Neural cell (in vitro differentiated cells): ENCODE measurements at regions not wholly inside any gene's neighbourhood (a gene's known extent, or its start where the extent isn't known, plus 50 kb on each side); places are given as distances from the start of the nearest gene placed in this dataset.

Experiments used
- H2AFZ ChIP-seq: fragments of 200-600, 300-800 bp; sonication (generic), shearing (Covaris generic); 2 replicates; pipeline ENCODE4 v1.6.0; 2014; ENCODE audit warnings: low read depth, mild to moderate bottlenecking, antibody characterized with exemption, low read length, moderate library complexity
- H3F3A ChIP-seq: fragments of 200-600 bp; shearing (Covaris generic); 2 replicates; pipeline ENCODE4 v1.6.1; 2016; ENCODE audit warnings: mild to moderate bottlenecking, moderate library complexity, mixed read lengths, antibody characterized with exemption, low read length; ENCODE audit not compliant: insufficient read depth, poor library complexity, severe bottlenecking
- H3K27ac ChIP-seq: fragments of 200-600, 300-800 bp; sonication (generic), shearing (Covaris generic); 2 replicates; pipeline ENCODE4 v1.5.1; 2014; ENCODE audit warnings: mild to moderate bottlenecking, low read length, moderate library complexity
- H3K27me3 ChIP-seq: fragments of 300-800, 200-600 bp; sonication (generic), shearing (Covaris generic); 2 replicates; pipeline ENCODE4 v1.6.0; 2014; ENCODE audit warnings: mild to moderate bottlenecking, low read depth, low read length, moderate library complexity; ENCODE audit not compliant: insufficient read depth
- H3K36me3 ChIP-seq: fragments of 300-800, 200-600 bp; sonication (generic), shearing (Covaris generic); 2 replicates; pipeline ENCODE4 v1.5.1; 2014; ENCODE audit warnings: mild to moderate bottlenecking, antibody characterized with exemption, low read length, moderate library complexity; ENCODE audit not compliant: insufficient read depth
- H3K4me2 ChIP-seq: fragments of 300-800, 200-600 bp; sonication (generic), shearing (Covaris generic); 2 replicates; pipeline ENCODE4 v1.6.0; 2014; ENCODE audit warnings: mild to moderate bottlenecking, low read length
- H3K4me3 ChIP-seq: fragments of 300-800, 200-600 bp; sonication (generic), shearing (Covaris generic); 2 replicates; pipeline ENCODE4 v1.5.1; 2014; ENCODE audit warnings: mild to moderate bottlenecking, low read length, moderate library complexity
- H3K79me2 ChIP-seq: fragments of 200-600 bp; shearing (Covaris generic); replicated peaks from 2 replicates; pipeline ENCODE4 v1.6.0; 2014; ENCODE audit warnings: mild to moderate bottlenecking, low read length, moderate library complexity; ENCODE audit not compliant: insufficient read depth
- H3K9ac ChIP-seq: fragments of 300-800, 200-600 bp; sonication (generic), shearing (Covaris generic); 2 replicates; pipeline ENCODE4 v1.6.1; 2016; ENCODE audit warnings: mild to moderate bottlenecking, low read length, mixed read lengths
- H3K9me2 ChIP-seq: fragments of 200-600 bp; shearing (Covaris generic); 2 replicates; pipeline ENCODE4 v1.6.1; 2016; ENCODE audit warnings: mild to moderate bottlenecking, low read length, mixed read lengths; ENCODE audit not compliant: insufficient read depth
- H3K9me3 ChIP-seq: fragments of 200-600, 300-800 bp; sonication (generic), shearing (Covaris generic); 2 replicates; pipeline ENCODE4 v1.6.1; 2016; ENCODE audit warnings: mild to moderate bottlenecking, mixed run types, low read length, moderate library complexity, mixed read lengths
- H4K20me1 ChIP-seq: fragments of 200-600 bp; shearing (Covaris generic); 2 replicates; pipeline ENCODE4 v1.6.1; 2016; ENCODE audit warnings: mild to moderate bottlenecking, mixed run types; ENCODE audit not compliant: insufficient read depth
- EP300 ChIP-seq: fragments of 450-650 bp; conservative IDR thresholded peaks from 2 replicates; pipeline ENCODE4 v1.6.1; 2014; ENCODE audit warnings: antibody characterized with exemption, mild to moderate bottlenecking, moderate library complexity; ENCODE audit not compliant: poor library complexity, severe bottlenecking
- EZH2 ChIP-seq: fragments of 200-600, 300-800 bp; shearing (Covaris generic), sonication (generic); IDR thresholded peaks from 2 replicates; pipeline ENCODE4 v1.6.1; 2014; ENCODE audit warnings: antibody characterized with exemption, low read length, borderline replicate concordance, mild to moderate bottlenecking; ENCODE audit not compliant: insufficient read depth, poor library complexity, severe bottlenecking
- MXI1 ChIP-seq: fragments of 450-650 bp; conservative IDR thresholded peaks from 2 replicates; pipeline ENCODE4 v1.6.1; 2014; ENCODE audit warnings: antibody characterized with exemption, mild to moderate bottlenecking; ENCODE audit not compliant: poor library complexity, severe bottlenecking
- POLR2AphosphoS5 ChIP-seq: IDR thresholded peaks from 2 replicates; pipeline ENCODE4 v1.6.1; 2012
- RAD21 ChIP-seq: fragments of 450-650 bp; conservative IDR thresholded peaks from 2 replicates; pipeline ENCODE4 v1.6.1; 2014; ENCODE audit warnings: antibody characterized with exemption, mild to moderate bottlenecking, moderate library complexity
- SMC3 ChIP-seq: fragments of 450-650 bp; conservative IDR thresholded peaks from 2 replicates; pipeline ENCODE4 v1.6.1; 2014; ENCODE audit warnings: antibody characterized with exemption, mild to moderate bottlenecking, moderate library complexity; ENCODE audit not compliant: poor library complexity
- TAF1 ChIP-seq: IDR thresholded peaks from 2 replicates; pipeline ENCODE4 v1.6.1; 2012; ENCODE audit warnings: low read depth
- TF ChIP-seq, protein P1 (sequence below): fragments of 450-650 bp; IDR thresholded peaks from 2 replicates; pipeline ENCODE4 v1.5.1; 2014; ENCODE audit warnings: antibody characterized with exemption, mild to moderate bottlenecking, moderate library complexity; ENCODE audit not compliant: poor library complexity, severe bottlenecking
- TF ChIP-seq, protein P2 (sequence below): IDR thresholded peaks from 2 replicates; pipeline ENCODE4 v1.6.1; 2012; ENCODE audit warnings: borderline replicate concordance

DNA sequence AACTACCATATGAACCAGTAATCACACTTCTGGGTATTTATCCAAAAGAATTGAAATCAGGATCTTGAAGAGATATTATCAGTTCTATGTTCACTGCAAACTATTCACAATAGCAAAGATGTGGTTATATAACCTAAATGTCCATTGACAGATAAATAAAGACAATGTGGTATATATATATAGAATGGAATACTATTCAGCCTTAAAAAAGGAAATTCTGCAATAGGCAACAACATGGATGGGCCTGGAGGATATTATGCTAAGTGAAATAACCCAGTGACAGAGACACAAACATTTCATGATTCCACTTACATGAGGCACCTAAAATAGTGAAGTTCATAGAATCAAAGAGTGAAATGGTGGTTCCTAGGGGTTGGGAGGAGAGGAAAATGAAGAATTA, 90.6 kb upstream of the CDK1 start:
- Histone ChIP-seq H3K9me2 (no peaks in the 10 kb centered on the region), H3K4me3 (no peak overlapping the region), H3K9me3 (no peaks in the 10 kb centered on the region), H3K27ac (no peak overlapping the region), H3K79me2 (no peaks in the 10 kb centered on the region), H3K9ac (no peak overlapping the region), H3K36me3 (no peaks in the 10 kb centered on the region), H4K20me1 (no peaks in the 10 kb centered on the region), H2AFZ (no peak overlapping the region), H3K27me3 (no peaks in the 10 kb centered on the region), H3K4me2 (no peak overlapping the region), H3F3A (no peaks in the 10 kb centered on the region)
- no peak for TF ChIP-seq TAF1

DNA sequence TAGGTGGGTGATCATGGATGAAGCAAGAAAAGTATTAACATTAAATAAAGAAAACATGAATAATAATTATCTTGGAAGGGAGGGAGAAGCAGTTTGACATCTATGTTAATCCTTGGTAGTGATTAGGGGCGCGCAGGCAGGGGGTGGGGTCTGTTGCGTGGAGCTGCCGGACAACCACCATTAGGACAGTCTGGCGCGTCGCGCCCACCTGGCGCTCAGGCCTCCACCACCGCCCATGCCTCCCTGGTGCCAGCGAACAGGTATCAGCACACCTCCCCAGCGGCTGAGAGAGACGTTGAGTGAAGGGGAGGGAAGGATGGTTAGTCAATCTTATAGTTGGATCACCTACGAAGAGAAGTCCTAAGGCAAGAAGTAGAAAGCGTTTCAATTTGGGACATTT, 94.2 kb upstream of the CDK1 start:
- Histone ChIP-seq H3K27ac (no peak overlapping the region), H3K79me2 (no peaks in the 10 kb centered on the region), H3K4me3 (no peak overlapping the region), H3K4me2 (no peak overlapping the region), H4K20me1 (no peaks in the 10 kb centered on the region), H3F3A (no peaks in the 10 kb centered on the region), H3K9ac (no peak overlapping the region), H3K9me3 (no peaks in the 10 kb centered on the region), H3K36me3 (no peaks in the 10 kb centered on the region), H3K9me2 (no peaks in the 10 kb centered on the region), H3K27me3 (no peaks in the 10 kb centered on the region), H2AFZ (no peak overlapping the region)
- TF ChIP-seq SMC3 (no peak), POLR2AphosphoS5 (no peak), MXI1 (no peak), TAF1 (no peak), RAD21 (no peak), EP300 (no peak), EZH2 (no peak)
- TF ChIP-seq, protein P1, sequence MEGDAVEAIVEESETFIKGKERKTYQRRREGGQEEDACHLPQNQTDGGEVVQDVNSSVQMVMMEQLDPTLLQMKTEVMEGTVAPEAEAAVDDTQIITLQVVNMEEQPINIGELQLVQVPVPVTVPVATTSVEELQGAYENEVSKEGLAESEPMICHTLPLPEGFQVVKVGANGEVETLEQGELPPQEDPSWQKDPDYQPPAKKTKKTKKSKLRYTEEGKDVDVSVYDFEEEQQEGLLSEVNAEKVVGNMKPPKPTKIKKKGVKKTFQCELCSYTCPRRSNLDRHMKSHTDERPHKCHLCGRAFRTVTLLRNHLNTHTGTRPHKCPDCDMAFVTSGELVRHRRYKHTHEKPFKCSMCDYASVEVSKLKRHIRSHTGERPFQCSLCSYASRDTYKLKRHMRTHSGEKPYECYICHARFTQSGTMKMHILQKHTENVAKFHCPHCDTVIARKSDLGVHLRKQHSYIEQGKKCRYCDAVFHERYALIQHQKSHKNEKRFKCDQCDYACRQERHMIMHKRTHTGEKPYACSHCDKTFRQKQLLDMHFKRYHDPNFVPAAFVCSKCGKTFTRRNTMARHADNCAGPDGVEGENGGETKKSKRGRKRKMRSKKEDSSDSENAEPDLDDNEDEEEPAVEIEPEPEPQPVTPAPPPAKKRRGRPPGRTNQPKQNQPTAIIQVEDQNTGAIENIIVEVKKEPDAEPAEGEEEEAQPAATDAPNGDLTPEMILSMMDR: no peak
- TF ChIP-seq, protein P2, sequence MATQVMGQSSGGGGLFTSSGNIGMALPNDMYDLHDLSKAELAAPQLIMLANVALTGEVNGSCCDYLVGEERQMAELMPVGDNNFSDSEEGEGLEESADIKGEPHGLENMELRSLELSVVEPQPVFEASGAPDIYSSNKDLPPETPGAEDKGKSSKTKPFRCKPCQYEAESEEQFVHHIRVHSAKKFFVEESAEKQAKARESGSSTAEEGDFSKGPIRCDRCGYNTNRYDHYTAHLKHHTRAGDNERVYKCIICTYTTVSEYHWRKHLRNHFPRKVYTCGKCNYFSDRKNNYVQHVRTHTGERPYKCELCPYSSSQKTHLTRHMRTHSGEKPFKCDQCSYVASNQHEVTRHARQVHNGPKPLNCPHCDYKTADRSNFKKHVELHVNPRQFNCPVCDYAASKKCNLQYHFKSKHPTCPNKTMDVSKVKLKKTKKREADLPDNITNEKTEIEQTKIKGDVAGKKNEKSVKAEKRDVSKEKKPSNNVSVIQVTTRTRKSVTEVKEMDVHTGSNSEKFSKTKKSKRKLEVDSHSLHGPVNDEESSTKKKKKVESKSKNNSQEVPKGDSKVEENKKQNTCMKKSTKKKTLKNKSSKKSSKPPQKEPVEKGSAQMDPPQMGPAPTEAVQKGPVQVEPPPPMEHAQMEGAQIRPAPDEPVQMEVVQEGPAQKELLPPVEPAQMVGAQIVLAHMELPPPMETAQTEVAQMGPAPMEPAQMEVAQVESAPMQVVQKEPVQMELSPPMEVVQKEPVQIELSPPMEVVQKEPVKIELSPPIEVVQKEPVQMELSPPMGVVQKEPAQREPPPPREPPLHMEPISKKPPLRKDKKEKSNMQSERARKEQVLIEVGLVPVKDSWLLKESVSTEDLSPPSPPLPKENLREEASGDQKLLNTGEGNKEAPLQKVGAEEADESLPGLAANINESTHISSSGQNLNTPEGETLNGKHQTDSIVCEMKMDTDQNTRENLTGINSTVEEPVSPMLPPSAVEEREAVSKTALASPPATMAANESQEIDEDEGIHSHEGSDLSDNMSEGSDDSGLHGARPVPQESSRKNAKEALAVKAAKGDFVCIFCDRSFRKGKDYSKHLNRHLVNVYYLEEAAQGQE: no peak

DNA sequence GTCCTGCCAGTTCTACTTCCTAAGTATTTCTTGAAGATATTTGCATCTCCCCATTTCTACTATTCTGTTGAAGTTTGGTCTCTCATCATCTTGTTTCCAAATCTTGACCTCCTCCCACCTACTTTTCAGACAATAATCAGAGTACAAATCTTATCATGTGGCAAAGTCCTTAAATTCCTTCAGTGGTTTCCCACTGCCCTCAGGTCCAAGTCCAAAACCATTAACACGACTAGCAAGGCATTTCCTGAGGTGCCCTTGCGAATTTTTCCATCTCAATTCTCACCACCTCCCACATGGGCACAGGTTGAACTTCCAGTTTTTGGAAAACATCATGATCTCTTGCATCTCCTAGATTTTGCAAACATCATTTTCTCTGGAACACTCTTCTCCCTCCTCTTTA, 97.2 kb upstream of the CDK1 start:
- Histone ChIP-seq H3K36me3 (no peaks in the 10 kb centered on the region), H3K9me2 (no peaks in the 10 kb centered on the region), H3K27me3 (no peaks in the 10 kb centered on the region), H3K4me2 (no peak overlapping the region), H3K4me3 (no peak overlapping the region), H3K9me3 (no peaks in the 10 kb centered on the region), H3K9ac (no peak overlapping the region), H3K27ac (no peak overlapping the region), H4K20me1 (no peaks in the 10 kb centered on the region), H3K79me2 (no peaks in the 10 kb centered on the region), H3F3A (no peaks in the 10 kb centered on the region), H2AFZ (no peak overlapping the region)
- TF ChIP-seq SMC3: no peak
- TF ChIP-seq EZH2: no peak
- no peak for TF ChIP-seq RAD21
- no peak for TF ChIP-seq TAF1
- TF ChIP-seq POLR2AphosphoS5: no peak
